HUES48 (cell line): ENCODE measurements at regions not wholly inside any gene's neighbourhood (a gene's known extent, or its start where the extent isn't known, plus 50 kb on each side); places are given as distances from the start of the nearest gene placed in this dataset.

Experiments
- H3K27ac ChIP-seq: one replicate; pipeline ENCODE4 v1.7.0; 2013; ENCODE audit warnings: low read depth, low read length, inconsistent platforms
- H3K27me3 ChIP-seq: 2 replicates; pipeline ENCODE4 v1.6.1; 2013; ENCODE audit warnings: mild to moderate bottlenecking, low read length; ENCODE audit not compliant: control insufficient read depth, insufficient read depth
- H3K36me3 ChIP-seq: 2 replicates; pipeline ENCODE4 v1.6.1; 2013; ENCODE audit warnings: low read length; ENCODE audit not compliant: control insufficient read depth, insufficient read depth
- H3K4me1 ChIP-seq: 2 replicates; pipeline ENCODE4 v1.6.1; 2013; ENCODE audit warnings: mild to moderate bottlenecking, low read length; ENCODE audit not compliant: control insufficient read depth, insufficient read depth
- H3K4me3 ChIP-seq: 2 replicates; pipeline ENCODE4 v1.5.1; 2013; ENCODE audit warnings: mild to moderate bottlenecking, low read depth, low read length
- H3K9ac ChIP-seq: 2 replicates; pipeline ENCODE4 v1.6.1; 2013; ENCODE audit warnings: mild to moderate bottlenecking, low read depth, low read length, moderate library complexity
- H3K9me3 ChIP-seq: 2 replicates; pipeline ENCODE4 v1.6.1; 2013; ENCODE audit warnings: low read length; ENCODE audit not compliant: control insufficient read depth, insufficient read depth

GRCh38 chr14:104244221-104245011 lies 106.0 kb downstream of the KIF26A start:
- H3K4me1 ChIP-seq: peaks cover 5% of the 10 kb centered on the region; the same call in 1 of the 2 replicates
- H3K36me3 ChIP-seq: no peaks in the 10 kb centered on the region
- H3K9ac ChIP-seq: no peak overlapping the region
- no peaks in the 10 kb centered on the region for H3K27me3 ChIP-seq
- H3K4me3 ChIP-seq: no peak overlapping the region
- peaks cover 12% of the 10 kb centered on the region for H3K9me3 ChIP-seq
- no peak overlapping the region for H3K27ac ChIP-seq

- Histone ChIP-seq H3K36me3 (no peaks in the 10 kb centered on the region), H3K4me3 (no peak overlapping the region), H3K9ac (no peak overlapping the region), H3K4me1 (peaks cover 5% of the 10 kb centered on the region; the same call in 1 of the 2 replicates), H3K27ac (no peak overlapping the region), H3K9me3 (peaks cover 12% of the 10 kb centered on the region), H3K27me3 (no peaks in the 10 kb centered on the region)
Observed at GRCh38 chr14:104245075-104245474, 106.7 kb downstream of the KIF26A start.

GRCh38 chr14:104245723-104246122 lies 107.3 kb downstream of the KIF26A start:
- H3K27me3 ChIP-seq: no peaks in the 10 kb centered on the region
- H3K4me3 ChIP-seq: no peak overlapping the region
- H3K36me3 ChIP-seq: no peaks in the 10 kb centered on the region
- H3K9ac ChIP-seq: no peak overlapping the region
- H3K27ac ChIP-seq: no peak overlapping the region
- H3K4me1 ChIP-seq: no peaks in the 10 kb centered on the region; the same call in 1 of the 2 replicates
- peaks cover 12% of the 10 kb centered on the region for H3K9me3 ChIP-seq

- H3K36me3 ChIP-seq: no peaks in the 10 kb centered on the region
- H3K27me3 ChIP-seq: no peaks in the 10 kb centered on the region
- peaks cover 12% of the 10 kb centered on the region for H3K9me3 ChIP-seq
- H3K4me1 ChIP-seq: no peaks in the 10 kb centered on the region
- H3K9ac ChIP-seq: no peak overlapping the region
- H3K4me3 ChIP-seq: no peak overlapping the region
- H3K27ac ChIP-seq: no peak overlapping the region
Observed at GRCh38 chr14:104246401-104247335, 108.3 kb downstream of the KIF26A start.

- H3K4me3 ChIP-seq: no peak overlapping the region
- H3K36me3 ChIP-seq: no peaks in the 10 kb centered on the region
- H3K4me1 ChIP-seq: no peaks in the 10 kb centered on the region
- H3K9ac ChIP-seq: no peak overlapping the region
- peaks cover 12% of the 10 kb centered on the region for H3K9me3 ChIP-seq
- H3K27ac ChIP-seq: no peak overlapping the region
- no peaks in the 10 kb centered on the region for H3K27me3 ChIP-seq
Observed at GRCh38 chr14:104247336-104248202, 109.2 kb downstream of the KIF26A start.

GRCh38 chr14:104248203-104249055 lies 110.0 kb downstream of the KIF26A start:
- H3K4me1 ChIP-seq: no peaks in the 10 kb centered on the region

GRCh38 chr14:104249089-104249488 lies 110.7 kb downstream of the KIF26A start:
- Histone ChIP-seq H3K4me1 (no peaks in the 10 kb centered on the region), H3K27ac (no peak overlapping the region), H3K36me3 (no peaks in the 10 kb centered on the region), H3K27me3 (no peaks in the 10 kb centered on the region), H3K9ac (no peak overlapping the region), H3K9me3 (peaks cover 8% of the 10 kb centered on the region), H3K4me3 (no peak overlapping the region)

More at GRCh38 chr14:104248203-104249055, 110.0 kb downstream of the KIF26A start:
- Histone ChIP-seq H3K9ac (no peak overlapping the region), H3K36me3 (no peaks in the 10 kb centered on the region), H3K9me3 (peaks cover 8% of the 10 kb centered on the region), H3K27ac (no peak overlapping the region), H3K27me3 (no peaks in the 10 kb centered on the region), H3K4me3 (no peak overlapping the region)

- Histone ChIP-seq H3K27me3 (no peaks in the 10 kb centered on the region), H3K4me3 (no peak overlapping the region), H3K27ac (no peak overlapping the region), H3K4me1 (no peaks in the 10 kb centered on the region), H3K9ac (no peak overlapping the region), H3K36me3 (no peaks in the 10 kb centered on the region), H3K9me3 (peaks cover 8% of the 10 kb centered on the region)
Observed at GRCh38 chr14:104249706-104250105, 111.3 kb downstream of the KIF26A start.

GRCh38 chr14:104250175-104250574 lies 111.8 kb downstream of the KIF26A start:
- no peaks in the 10 kb centered on the region for H3K4me1 ChIP-seq
- H3K36me3 ChIP-seq: no peaks in the 10 kb centered on the region
- peaks cover 6% of the 10 kb centered on the region for H3K9me3 ChIP-seq
- H3K27ac ChIP-seq: no peak overlapping the region
- H3K9ac ChIP-seq: no peak overlapping the region
- no peaks in the 10 kb centered on the region for H3K27me3 ChIP-seq
- no peak overlapping the region for H3K4me3 ChIP-seq
